ENCODE measurements at regions not wholly inside any gene's neighbourhood (a gene's known extent, or its start where the extent isn't known, plus 50 kb on each side); places are given as distances from the start of the nearest gene placed in this dataset.
"Not testable (repeated sequence)": the region's sequence is repeated elsewhere in the genome, so short reads cannot be mapped to it uniquely, and the experiment has no call there.

- DNase-seq (ENCODE audit: low read depth) = no peak
These were observed 363.7 kb downstream of the ADAM29 start for GRCh38 chr4:175281894-175282293.

GRCh38 chr4:175282407-175282806 is 364.2 kb downstream of the ADAM29 start:
- no peak for DNase-seq (ENCODE audit: low read depth)

GRCh38 chr4:175290401-175290800 is 372.2 kb downstream of the ADAM29 start:
- DNase-seq (ENCODE audit: low read depth) = no peak

- peak; percentile 20 for DNase-seq (ENCODE audit: low read depth)
These were observed 379.9 kb downstream of the ADAM29 start for GRCh38 chr4:175297965-175298565.

GRCh38 chr4:175306436-175306835 is 388.3 kb downstream of the ADAM29 start:
- DNase-seq (ENCODE audit: low read depth) = no peak

GRCh38 chr4:175307326-175307725 is 389.2 kb downstream of the ADAM29 start:
- no peak for DNase-seq (ENCODE audit: low read depth)

- peak; percentile 37 for DNase-seq (ENCODE audit: low read depth)
These were observed 390.1 kb downstream of the ADAM29 start for GRCh38 chr4:175308236-175308635.

- no peak for DNase-seq (ENCODE audit: low read depth)
These were observed 390.9 kb downstream of the ADAM29 start for GRCh38 chr4:175309041-175309440.

GRCh38 chr4:175325230-175325629 is 407.1 kb downstream of the ADAM29 start:
- DNase-seq (ENCODE audit: low read depth) = no peak

- no peak for DNase-seq (ENCODE audit: low read depth)
These were observed 408.6 kb downstream of the ADAM29 start for GRCh38 chr4:175326796-175327195.

GRCh38 chr4:175330236-175330635 is 412.1 kb downstream of the ADAM29 start:
- DNase-seq (ENCODE audit: low read depth) = no peak

- DNase-seq (ENCODE audit: low read depth) = no peak
These were observed 412.5 kb downstream of the ADAM29 start for GRCh38 chr4:175330652-175331051.

- DNase-seq (ENCODE audit: low read depth) = no peak
These were observed 417.2 kb downstream of the ADAM29 start for GRCh38 chr4:175335331-175335730.

GRCh38 chr4:175336570-175336969 is 418.4 kb downstream of the ADAM29 start:
- DNase-seq (ENCODE audit: low read depth) = not testable (repeated sequence)

GRCh38 chr4:175339100-175339707 is 421.0 kb downstream of the ADAM29 start:
- DNase-seq (ENCODE audit: low read depth) = no peak

- DNase-seq (ENCODE audit: low read depth) = no peak
These were observed 423.1 kb downstream of the ADAM29 start for GRCh38 chr4:175341203-175341755.

GRCh38 chr4:175346376-175346775 is 428.2 kb downstream of the ADAM29 start:
- no peak for DNase-seq (ENCODE audit: low read depth)

- DNase-seq (ENCODE audit: low read depth) = no peak
These were observed 432.1 kb downstream of the ADAM29 start for GRCh38 chr4:175350246-175350645.

GRCh38 chr4:175351473-175351872 is 433.3 kb downstream of the ADAM29 start:
- DNase-seq (ENCODE audit: low read depth) = no peak

GRCh38 chr4:175369087-175369486 is 443.0 kb downstream of the GPM6A start:
- peak; percentile 20 for DNase-seq (ENCODE audit: low read depth)

- DNase-seq (ENCODE audit: low read depth) = no peak
These were observed 441.0 kb downstream of the GPM6A start for GRCh38 chr4:175371091-175371490.

GRCh38 chr4:175373031-175373430 is 439.0 kb downstream of the GPM6A start:
- DNase-seq (ENCODE audit: low read depth) = no peak

- no peak for DNase-seq (ENCODE audit: low read depth)
These were observed 437.6 kb downstream of the GPM6A start for GRCh38 chr4:175374459-175374858.
